ENCODE measurements at regions not wholly inside any gene's neighbourhood (a gene's known extent, or its start where the extent isn't known, plus 50 kb on each side); places are given as distances from the start of the nearest gene placed in this dataset.

DNA sequence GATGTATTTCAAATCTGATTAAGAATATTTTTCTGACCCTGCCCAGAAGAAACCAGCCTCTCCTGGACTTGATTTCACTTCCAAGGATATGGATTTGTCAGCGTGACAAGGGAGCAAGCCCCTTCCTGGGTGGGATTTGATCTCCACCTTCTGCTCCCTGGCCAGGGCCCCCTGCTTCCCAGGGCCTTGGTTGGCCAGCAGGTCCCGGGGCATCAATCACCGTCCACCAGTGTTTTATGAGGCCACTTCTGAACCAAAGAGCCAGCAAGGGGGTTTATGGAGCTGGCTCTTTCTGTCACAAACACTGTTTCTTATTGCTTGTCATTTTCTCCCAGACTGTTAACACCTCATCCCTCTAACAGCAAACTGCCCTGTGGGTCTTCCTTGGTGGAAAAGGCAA, 320.5 kb upstream of the SKOR2 start (continued):
- no peak for TF ChIP-seq NANOG (IDR thresholded peaks at IDR 0.05; ENCODE audit: borderline replicate concordance)
- no peak for TF ChIP-seq REST (IDR thresholded peaks at IDR 0.05; ENCODE audit: unreplicated experiment)
- no peak for TF ChIP-seq CTCF (conservative IDR thresholded peaks at IDR 0.05; ENCODE audit: low read depth in 2 of 2)
- no peak for TF ChIP-seq JUNB (IDR thresholded peaks at IDR 0.05; ENCODE audit: unreplicated experiment)
- no peak for TF ChIP-seq POLR2AphosphoS5 (IDR thresholded peaks at IDR 0.05; ENCODE audit: low read depth)
- TF ChIP-seq, protein P1, sequence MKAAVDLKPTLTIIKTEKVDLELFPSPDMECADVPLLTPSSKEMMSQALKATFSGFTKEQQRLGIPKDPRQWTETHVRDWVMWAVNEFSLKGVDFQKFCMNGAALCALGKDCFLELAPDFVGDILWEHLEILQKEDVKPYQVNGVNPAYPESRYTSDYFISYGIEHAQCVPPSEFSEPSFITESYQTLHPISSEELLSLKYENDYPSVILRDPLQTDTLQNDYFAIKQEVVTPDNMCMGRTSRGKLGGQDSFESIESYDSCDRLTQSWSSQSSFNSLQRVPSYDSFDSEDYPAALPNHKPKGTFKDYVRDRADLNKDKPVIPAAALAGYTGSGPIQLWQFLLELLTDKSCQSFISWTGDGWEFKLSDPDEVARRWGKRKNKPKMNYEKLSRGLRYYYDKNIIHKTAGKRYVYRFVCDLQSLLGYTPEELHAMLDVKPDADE (IDR thresholded peaks at IDR 0.05), result no peak

DNA sequence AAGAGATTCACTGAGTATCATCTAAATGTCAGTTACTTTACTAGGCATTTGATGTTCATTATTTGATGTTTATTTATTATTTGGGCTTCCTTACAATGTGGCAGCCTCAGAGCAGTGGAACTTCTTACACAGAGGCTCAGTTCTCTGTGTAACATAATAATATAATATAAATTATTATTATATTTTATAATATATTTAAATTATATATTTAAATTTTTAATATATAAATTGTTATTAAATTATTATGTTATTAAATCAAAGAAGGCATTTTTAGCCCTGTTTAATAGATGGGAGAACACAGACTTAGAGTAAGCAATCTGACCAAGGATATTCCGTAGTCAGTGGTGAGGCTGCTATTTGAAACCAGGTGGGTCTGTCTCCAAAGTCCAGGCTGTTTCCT, 315.3 kb upstream of the SKOR2 start:
- peaks cover 6% of the 10 kb centered on the region for H3K4me1 Mint-ChIP-seq
- 0 out of 2 replicates have a peak, but pooled peaks cover 6% of the 10 kb centered on the region for H3K9me2 ChIP-seq (ENCODE audit: insufficient read depth)
- no peaks in the 10 kb centered on the region for H3K27me3 ChIP-seq (ENCODE audit: insufficient read depth)
- H3K4me1 ChIP-seq (ENCODE audit: insufficient read depth), result peaks cover 12% of the 10 kb centered on the region
- H3K36me3 ChIP-seq (ENCODE audit: insufficient read depth), result no peaks in the 10 kb centered on the region
- peaks cover 22% of the 10 kb centered on the region; the same call in 1 of the 3 replicates for H3K36me3 Mint-ChIP-seq (ENCODE audit: low read depth)
- H3K9me3 Mint-ChIP-seq, result peaks cover 18% of the 10 kb centered on the region; the same call in 2 of the 3 replicates
- H3K27me3 Mint-ChIP-seq (ENCODE audit: insufficient read depth, low read depth, poor library complexity), result peaks cover 4% of the 10 kb centered on the region
- no peak overlapping the region for H3K27ac ChIP-seq (ENCODE audit: low read depth)
- H3K79me2 ChIP-seq (replicated peaks; ENCODE audit: insufficient read depth), result no peaks in the 10 kb centered on the region
- no peak overlapping the region for H3K4me2 ChIP-seq
- DNase-seq (ENCODE audit: low spot score) (no peak), ATAC-seq (no peak)
- H4K20me1 ChIP-seq (replicated peaks; ENCODE audit: insufficient read depth), result no peaks in the 10 kb centered on the region
- H3K4me3 Mint-ChIP-seq, result no peak overlapping the region
- no peak overlapping the region for H3K27ac Mint-ChIP-seq
- H3F3A ChIP-seq (replicated peaks; ENCODE audit: low read depth), result no peaks in the 10 kb centered on the region
- H3K4me3 ChIP-seq, result no peak overlapping the region
- H2AFZ ChIP-seq, result no peak overlapping the region
- TF ChIP-seq EZH2 (IDR thresholded peaks at IDR 0.05; ENCODE audit: low read depth, unreplicated experiment) (no peak), CTCF (conservative IDR thresholded peaks at IDR 0.05; ENCODE audit: low read depth in 2 of 2) (no peak), EZH2phosphoT487 (IDR thresholded peaks at IDR 0.05; ENCODE audit: unreplicated experiment) (no peak), JUNB (IDR thresholded peaks at IDR 0.05; ENCODE audit: unreplicated experiment) (no peak), CREB1 (CRISPR knock-in tag; IDR thresholded peaks at IDR 0.05; ENCODE audit: low read depth) (no peak), POLR2AphosphoS5 (IDR thresholded peaks at IDR 0.05; ENCODE audit: low read depth) (no peak)
- TF ChIP-seq, protein P2, sequence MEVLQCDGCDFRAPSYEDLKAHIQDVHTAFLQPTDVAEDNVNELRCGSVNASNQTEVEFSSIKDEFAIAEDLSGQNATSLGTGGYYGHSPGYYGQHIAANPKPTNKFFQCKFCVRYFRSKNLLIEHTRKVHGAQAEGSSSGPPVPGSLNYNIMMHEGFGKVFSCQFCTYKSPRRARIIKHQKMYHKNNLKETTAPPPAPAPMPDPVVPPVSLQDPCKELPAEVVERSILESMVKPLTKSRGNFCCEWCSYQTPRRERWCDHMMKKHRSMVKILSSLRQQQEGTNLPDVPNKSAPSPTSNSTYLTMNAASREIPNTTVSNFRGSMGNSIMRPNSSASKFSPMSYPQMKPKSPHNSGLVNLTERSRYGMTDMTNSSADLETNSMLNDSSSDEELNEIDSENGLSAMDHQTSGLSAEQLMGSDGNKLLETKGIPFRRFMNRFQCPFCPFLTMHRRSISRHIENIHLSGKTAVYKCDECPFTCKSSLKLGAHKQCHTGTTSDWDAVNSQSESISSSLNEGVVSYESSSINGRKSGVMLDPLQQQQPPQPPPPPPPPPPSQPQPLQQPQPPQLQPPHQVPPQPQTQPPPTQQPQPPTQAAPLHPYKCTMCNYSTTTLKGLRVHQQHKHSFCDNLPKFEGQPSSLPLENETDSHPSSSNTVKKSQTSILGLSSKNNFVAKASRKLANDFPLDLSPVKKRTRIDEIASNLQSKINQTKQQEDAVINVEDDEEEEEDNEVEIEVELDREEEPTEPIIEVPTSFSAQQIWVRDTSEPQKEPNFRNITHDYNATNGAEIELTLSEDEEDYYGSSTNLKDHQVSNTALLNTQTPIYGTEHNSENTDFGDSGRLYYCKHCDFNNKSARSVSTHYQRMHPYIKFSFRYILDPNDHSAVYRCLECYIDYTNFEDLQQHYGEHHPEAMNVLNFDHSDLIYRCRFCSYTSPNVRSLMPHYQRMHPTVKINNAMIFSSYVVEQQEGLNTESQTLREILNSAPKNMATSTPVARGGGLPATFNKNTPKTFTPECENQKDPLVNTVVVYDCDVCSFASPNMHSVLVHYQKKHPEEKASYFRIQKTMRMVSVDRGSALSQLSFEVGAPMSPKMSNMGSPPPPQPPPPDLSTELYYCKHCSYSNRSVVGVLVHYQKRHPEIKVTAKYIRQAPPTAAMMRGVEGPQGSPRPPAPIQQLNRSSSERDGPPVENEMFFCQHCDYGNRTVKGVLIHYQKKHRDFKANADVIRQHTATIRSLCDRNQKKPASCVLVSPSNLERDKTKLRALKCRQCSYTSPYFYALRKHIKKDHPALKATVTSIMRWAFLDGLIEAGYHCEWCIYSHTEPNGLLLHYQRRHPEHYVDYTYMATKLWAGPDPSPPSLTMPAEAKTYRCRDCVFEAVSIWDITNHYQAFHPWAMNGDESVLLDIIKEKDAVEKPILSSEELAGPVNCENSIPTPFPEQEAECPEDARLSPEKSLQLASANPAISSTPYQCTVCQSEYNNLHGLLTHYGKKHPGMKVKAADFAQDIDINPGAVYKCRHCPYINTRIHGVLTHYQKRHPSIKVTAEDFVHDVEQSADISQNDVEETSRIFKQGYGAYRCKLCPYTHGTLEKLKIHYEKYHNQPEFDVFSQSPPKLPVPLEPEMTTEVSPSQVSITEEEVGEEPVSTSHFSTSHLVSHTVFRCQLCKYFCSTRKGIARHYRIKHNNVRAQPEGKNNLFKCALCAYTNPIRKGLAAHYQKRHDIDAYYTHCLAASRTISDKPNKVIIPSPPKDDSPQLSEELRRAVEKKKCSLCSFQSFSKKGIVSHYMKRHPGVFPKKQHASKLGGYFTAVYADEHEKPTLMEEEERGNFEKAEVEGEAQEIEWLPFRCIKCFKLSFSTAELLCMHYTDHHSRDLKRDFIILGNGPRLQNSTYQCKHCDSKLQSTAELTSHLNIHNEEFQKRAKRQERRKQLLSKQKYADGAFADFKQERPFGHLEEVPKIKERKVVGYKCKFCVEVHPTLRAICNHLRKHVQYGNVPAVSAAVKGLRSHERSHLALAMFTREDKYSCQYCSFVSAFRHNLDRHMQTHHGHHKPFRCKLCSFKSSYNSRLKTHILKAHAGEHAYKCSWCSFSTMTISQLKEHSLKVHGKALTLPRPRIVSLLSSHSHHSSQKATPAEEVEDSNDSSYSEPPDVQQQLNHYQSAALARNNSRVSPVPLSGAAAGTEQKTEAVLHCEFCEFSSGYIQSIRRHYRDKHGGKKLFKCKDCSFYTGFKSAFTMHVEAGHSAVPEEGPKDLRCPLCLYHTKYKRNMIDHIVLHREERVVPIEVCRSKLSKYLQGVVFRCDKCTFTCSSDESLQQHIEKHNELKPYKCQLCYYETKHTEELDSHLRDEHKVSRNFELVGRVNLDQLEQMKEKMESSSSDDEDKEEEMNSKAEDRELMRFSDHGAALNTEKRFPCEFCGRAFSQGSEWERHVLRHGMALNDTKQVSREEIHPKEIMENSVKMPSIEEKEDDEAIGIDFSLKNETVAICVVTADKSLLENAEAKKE (CRISPR knock-in tag; IDR thresholded peaks at IDR 0.05), result no peak
